Mammary epithelial cell (primary cell): ENCODE measurements at regions not wholly inside any gene's neighbourhood (a gene's known extent, or its start where the extent isn't known, plus 50 kb on each side); places are given as distances from the start of the nearest gene placed in this dataset.
"Not testable (repeated sequence)": the region's sequence is repeated elsewhere in the genome, so short reads cannot be mapped to it uniquely, and the experiment has no call there.

Experiments used
- CTCF ChIP-seq, 2 donors: IDR thresholded peaks in 1 of 2; conservative IDR thresholded peaks in 1 of 2; 2 replicates each; pipeline ENCODE4 v1.5.1; 2011 to 2012; ENCODE audit warnings: inconsistent platforms in 2 of 2, low read length in 2 of 2, mild to moderate bottlenecking in 2 of 2, control low read depth in 1 of 2, low read depth in 1 of 2; ENCODE audit not compliant: insufficient read depth in 1 of 2; ENCODE audit errors: extremely low read depth in 1 of 2
- EZH2 ChIP-seq: IDR thresholded peaks from 2 replicates; pipeline ENCODE4 v1.6.1; 2012; ENCODE audit warnings: low read length, inconsistent platforms, borderline replicate concordance

GRCh38 chr20:29566901-29567635 lies 1690.4 kb upstream of the DEFB115 start:
- not testable (repeated sequence) for TF ChIP-seq CTCF (conservative IDR thresholded peaks at IDR 0.05 in 1 of 2, IDR thresholded peaks at IDR 0.05 in 1 of 2; ENCODE audit: extremely low read depth in 1 of 2, insufficient read depth in 1 of 2, low read depth in 1 of 2, low read length in 2 of 2); EZH2
